ENCODE measurements at regions not wholly inside any gene's neighbourhood (a gene's known extent, or its start where the extent isn't known, plus 50 kb on each side); places are given as distances from the start of the nearest gene placed in this dataset.

GRCh38 chr3:168461793-168462192 is 366.1 kb upstream of the GOLIM4 start:
- intact Hi-C loops (cut with micrococcal nuclease): no loop called here
- Histone ChIP-seq H3K4me3 (replicated peaks in 1 of 2; ENCODE audit: low read depth in 1 of 2, low read length in 2 of 2) (no peak overlapping the region), H3K4me2 (ENCODE audit: low read length) (no peak overlapping the region), H3K4me1 (ENCODE audit: control insufficient read depth in 1 of 2, insufficient read depth in 2 of 2, low read length in 2 of 2) (no peaks in the 10 kb centered on the region), H3K79me2 (ENCODE audit: insufficient read depth, low read length) (no peaks in the 10 kb centered on the region), H3K9me2 (ENCODE audit: insufficient read depth) (no peaks in the 10 kb centered on the region), H3K36me3 (ENCODE audit: control insufficient read depth in 1 of 2, insufficient read depth in 2 of 2, low read length in 2 of 2) (no peaks in the 10 kb centered on the region), H3K27ac (ENCODE audit: low read depth, low read length) (no peak overlapping the region), H3K9me3 (ENCODE audit: control insufficient read depth in 1 of 2, insufficient read depth in 1 of 2, low read depth in 1 of 2, low read length in 2 of 2) (no peaks in the 10 kb centered on the region), H3K27me3 (ENCODE audit: insufficient read depth, low read length) (no peaks in the 10 kb centered on the region), H2AFZ (ENCODE audit: low read depth, low read length, poor library complexity, severe bottlenecking) (no peak overlapping the region), H4K20me1 (ENCODE audit: insufficient read depth) (no peaks in the 10 kb centered on the region), H3K9ac (ENCODE audit: low read length) (no peak overlapping the region)
- ChIA-PET POLR2A (no interaction called here), CTCF (no interaction called here), RAD21 (ENCODE audit: low non-redundant PET in 1 of 2, low total read pairs in 2 of 2, uncharacterized antibody in 2 of 2, unreplicated experiment in 2 of 2) (no interaction called here)
- no TSS peak for BruUV-seq (replicated peaks)
- TF ChIP-seq ZBTB33 (IDR thresholded peaks at IDR 0.05; ENCODE audit: extremely low read depth, insufficient replicate concordance, low read length) (no peak), CBX3 (IDR thresholded peaks at IDR 0.05; ENCODE audit: low read depth) (no peak), ELF1 (IDR thresholded peaks at IDR 0.05; ENCODE audit: borderline replicate concordance, low read depth) (no peak), EZH2phosphoT487 (IDR thresholded peaks at IDR 0.05; ENCODE audit: borderline replicate concordance) (no peak), SP1 (IDR thresholded peaks at IDR 0.05; ENCODE audit: low read depth) (no peak), TCF7L2 (IDR thresholded peaks at IDR 0.05; ENCODE audit: borderline replicate concordance, extremely low read depth, insufficient read depth, insufficient read length) (no peak), ZNF274 (IDR thresholded peaks at IDR 0.05; ENCODE audit: low read depth, low read length) (no peak), YY1 (IDR thresholded peaks at IDR 0.05; ENCODE audit: extremely low read depth, insufficient replicate concordance, low read depth, low read length) (no peak), POLR2AphosphoS5 (IDR thresholded peaks at IDR 0.05; ENCODE audit: low read depth, low read length) (no peak), FOSL1 (IDR thresholded peaks at IDR 0.05; ENCODE audit: low read depth) (no peak), EZH2 (IDR thresholded peaks at IDR 0.05) (no peak), RAD21 (IDR thresholded peaks at IDR 0.05; ENCODE audit: low read depth) (no peak), REST (IDR thresholded peaks at IDR 0.05; ENCODE audit: low read depth) (no peak), ZFX (IDR thresholded peaks at IDR 0.05) (no peak)
- no peak for ATAC-seq
- DNase-seq (ENCODE audit: low read depth, low spot score): no peak
